ENCODE measurements at regions not wholly inside any gene's neighbourhood (a gene's known extent, or its start where the extent isn't known, plus 50 kb on each side); places are given as distances from the start of the nearest gene placed in this dataset.

GRCh38 chr22:49691256-49691655, 136.4 kb downstream of the BRD1 start:
- no peak for TF ChIP-seq POLR2A (IDR thresholded peaks at IDR 0.05)
- no peak for TF ChIP-seq EP300 (IDR thresholded peaks at IDR 0.05)
